Umbilical cord (tissue), 1 donor: ENCODE measurements at regions not wholly inside any gene's neighbourhood (a gene's known extent, or its start where the extent isn't known, plus 50 kb on each side); places are given as distances from the start of the nearest gene placed in this dataset.
A peak's percentile ranks its signal among the peaks of the same experiment; 100 is the strongest.
"Not testable (repeated sequence)": the region's sequence is repeated elsewhere in the genome, so short reads cannot be mapped to it uniquely, and the experiment has no call there.

Experiments used
- DNase-seq: peaks from one replicate; pipeline ENCODE4 v3.0.0-alpha.2; 2015; ENCODE audit warnings: low spot score

DNA sequence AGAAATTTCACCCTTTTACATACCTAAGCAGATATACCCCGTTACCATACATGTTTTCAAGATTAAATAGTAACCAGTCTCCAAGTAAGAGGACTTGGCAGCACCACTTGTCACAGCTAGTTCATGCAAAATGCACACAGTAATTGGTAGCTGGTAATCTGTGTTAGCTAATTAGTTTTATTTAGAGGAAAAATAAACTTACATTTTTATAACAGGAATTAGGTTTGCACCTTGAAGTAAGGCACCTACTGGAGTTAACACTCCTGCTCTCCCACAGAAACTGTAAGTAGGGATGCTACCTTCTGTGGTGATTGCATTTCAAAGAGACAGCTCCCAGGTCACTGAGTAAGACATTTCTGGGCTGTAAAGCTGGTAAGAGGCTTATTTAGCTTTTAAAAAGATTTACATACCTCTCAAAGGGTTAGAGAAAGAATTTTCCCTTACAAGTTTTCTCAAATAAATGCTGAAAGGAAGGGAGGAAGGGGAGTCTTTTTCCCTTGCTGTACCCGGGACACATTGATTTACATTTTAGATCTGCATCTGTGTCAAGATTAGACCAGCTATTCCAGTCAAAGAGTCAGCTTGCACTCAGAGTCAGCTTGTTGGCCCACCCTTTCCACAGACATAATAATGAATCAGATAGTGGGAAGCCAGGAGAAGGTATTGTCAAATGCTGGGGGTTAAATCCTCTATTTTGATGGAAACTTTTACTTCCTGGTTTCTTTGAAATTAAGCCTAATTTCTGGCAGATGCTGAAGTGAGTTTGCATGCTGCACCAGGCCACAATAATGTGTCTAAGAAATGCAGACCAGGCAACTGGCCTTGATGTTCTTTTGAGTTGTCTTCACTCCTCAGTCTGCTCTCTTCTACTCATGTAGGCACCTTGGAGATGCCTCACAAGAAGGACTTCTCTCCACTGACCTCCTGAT, 77.6 kb upstream of the CHD2 start:
- DNase-seq = peak; percentile 72

GRCh38 chr15:92825985-92826384, 74.1 kb upstream of the CHD2 start:
- DNase-seq = no peak

DNA sequence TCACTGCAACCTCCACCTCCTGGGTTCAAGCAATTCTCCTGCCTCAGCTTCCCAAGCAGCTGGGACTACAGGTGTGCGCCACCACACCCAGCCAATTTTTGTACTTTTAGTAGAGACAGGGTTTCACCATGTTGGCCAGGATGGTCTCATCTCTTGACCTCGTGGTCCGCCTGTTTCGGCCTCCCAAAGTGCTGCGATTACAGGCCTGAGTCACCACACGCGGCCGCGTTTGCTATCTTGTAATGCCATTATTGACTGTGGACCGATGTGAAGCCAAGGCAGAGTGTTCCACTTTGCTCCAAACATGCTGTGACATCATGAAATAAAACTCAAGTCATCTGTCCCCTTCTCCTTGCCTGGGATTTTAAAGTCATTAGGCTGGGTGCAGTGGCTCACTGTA, 72.1 kb upstream of the CHD2 start:
- not testable (repeated sequence) for DNase-seq

DNA sequence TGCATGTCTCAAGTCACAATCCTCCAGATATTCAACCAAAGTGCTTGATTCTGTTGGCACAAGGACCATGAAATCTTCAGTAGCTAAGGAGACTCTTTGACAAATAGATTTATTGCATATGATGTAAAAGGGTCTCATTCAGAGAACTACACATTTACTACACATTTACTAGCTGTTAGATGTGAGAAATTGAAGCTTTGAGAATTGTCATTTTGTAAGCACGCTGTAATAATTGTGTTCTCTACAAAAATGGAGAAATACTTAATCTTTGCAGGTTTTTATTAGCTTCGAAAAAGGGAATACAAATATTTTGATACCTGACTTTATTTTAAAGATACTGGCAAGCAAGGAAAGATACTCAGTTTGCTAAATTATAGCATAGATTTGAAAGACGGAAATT, 70.2 kb upstream of the CHD2 start:
- DNase-seq = no peak

DNA sequence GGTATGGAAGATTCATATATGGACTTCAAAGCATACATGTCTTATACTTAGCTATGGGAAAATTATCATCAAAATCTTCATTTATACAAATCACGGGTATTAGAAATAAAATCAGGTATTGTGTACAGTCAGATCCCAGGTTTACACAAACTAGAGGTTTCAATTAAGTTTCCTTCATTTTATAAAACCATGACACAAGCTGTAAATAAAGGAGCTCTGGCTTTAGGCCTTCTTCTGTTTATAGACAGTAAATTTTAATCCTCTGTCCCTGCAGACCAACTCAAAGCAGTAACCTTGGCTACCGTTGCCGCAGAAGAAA, 68.8 kb upstream of the CHD2 start:
- DNase-seq = no peak

GRCh38 chr15:92831655-92832328, 68.3 kb upstream of the CHD2 start:
- peak; percentile 98 for DNase-seq

GRCh38 chr15:92833106-92833433, 67.1 kb upstream of the CHD2 start:
- no peak for DNase-seq

DNA sequence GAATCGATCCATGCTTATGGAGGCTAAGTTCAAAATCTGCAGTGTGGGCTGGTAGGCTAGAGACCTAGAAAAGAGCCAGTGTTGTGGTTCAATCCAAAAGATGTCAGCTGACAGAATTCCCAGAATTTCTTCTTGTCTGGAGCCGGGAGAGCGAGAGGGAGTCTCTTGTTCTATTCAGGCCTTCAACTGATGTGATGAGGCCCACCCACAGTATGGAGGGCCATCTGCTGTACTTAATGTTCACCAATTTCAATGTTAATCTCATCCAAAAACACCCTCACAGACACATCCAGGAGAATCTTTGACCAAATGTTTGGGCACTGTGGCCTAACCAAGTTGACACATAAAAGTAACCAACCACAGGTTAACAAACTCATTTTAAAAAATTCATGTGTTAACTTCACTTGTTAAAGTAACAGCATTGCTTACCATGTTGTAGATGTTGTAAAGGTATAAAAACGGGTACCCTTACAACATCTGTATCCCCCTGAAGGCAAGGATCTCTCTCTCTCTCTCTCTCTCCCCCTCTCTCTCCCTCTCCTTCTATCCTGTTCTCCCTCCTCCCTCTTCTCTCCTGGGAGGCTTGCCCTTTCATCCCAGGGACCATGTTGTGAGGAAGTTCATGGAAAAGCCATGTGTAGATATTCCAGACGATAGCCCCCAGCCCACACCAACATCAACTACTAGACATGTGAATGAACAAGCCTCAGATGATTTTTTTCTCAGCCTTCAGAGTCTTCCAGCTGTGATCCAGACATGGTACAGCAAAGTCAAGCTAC, 66.4 kb upstream of the CHD2 start:
- no peak for DNase-seq

GRCh38 chr15:92839696-92840095, 60.4 kb upstream of the CHD2 start:
- no peak for DNase-seq

GRCh38 chr15:92840149-92840548, 60.0 kb upstream of the CHD2 start:
- no peak for DNase-seq

DNA sequence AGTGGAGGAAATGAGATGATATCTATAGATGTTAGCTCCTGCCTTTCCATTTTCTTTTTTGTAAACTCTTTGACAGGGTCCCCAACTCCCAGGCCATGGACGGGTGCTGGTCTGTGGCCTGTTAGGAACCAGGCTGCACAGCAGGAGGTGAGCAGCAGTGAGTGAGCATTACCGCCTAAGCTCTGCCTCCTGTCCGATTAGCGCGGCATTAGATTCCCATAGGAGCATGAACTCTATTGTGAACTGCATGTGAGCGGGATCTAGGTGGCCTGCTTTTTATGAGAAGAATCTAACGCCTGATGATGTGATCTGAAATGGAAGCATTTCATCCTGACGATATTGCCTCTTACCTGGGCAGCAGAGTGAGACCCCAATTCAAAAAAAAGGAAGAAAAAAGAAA, 56.8 kb upstream of the CHD2 start:
- no peak for DNase-seq

DNA sequence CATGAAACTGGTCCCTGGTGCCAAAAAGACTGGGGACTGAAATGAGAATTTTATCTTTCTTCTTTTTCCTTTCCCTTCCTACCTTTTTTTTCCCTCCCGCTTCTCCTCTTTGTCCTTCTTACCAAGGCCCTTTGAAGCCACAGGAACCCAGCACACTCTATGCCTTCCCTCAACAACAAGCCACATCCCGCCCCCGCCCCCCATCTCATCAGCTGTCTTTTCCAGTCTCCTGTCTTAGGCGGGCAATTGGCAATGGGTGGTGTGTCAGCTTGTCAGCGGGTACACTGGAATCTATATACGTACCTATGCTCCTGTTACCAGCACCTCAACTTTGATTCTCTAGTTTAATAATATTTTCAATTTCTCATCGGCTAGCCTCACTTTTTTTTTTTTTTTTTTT, 56.3 kb upstream of the CHD2 start:
- no peak for DNase-seq

DNA sequence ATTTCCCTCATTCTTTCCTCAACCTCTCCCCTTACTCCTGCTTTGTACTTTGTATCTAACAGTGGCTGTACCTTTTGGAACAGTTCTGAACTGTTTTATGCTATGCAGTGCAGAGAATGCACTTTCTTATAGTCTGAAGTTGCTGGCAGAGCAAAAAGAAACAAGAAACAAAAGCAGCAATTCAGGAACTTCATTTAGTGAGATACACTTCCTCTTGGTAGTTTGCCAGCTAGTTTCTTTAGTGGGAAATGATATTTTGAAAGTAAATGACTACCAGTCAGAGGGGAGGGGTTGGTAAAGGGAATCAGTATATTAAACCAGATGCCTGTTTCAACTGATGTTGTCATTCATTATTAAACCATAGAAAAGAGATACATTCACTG, 55.0 kb upstream of the CHD2 start:
- DNase-seq = peak; percentile 73

DNA sequence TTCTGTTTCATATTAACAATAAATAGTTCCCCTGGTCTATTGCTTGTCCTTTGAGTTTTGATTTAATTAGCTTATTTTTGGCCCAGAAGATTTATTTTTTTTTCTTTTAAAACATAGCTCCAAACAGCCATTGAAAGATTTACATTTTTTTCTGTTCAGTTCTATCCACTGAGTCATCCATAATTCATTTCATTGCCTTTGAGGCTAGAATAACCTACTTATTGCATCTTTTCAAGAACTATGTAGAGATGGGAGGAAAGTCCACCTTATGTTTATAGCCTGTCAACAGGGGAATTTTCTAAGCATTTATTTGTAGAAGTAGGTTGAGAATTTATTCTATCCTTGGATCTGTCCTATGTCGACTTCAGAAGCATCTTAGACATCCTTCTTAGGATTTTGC, 53.4 kb upstream of the CHD2 start:
- no peak for DNase-seq

- no peak for DNase-seq
Measured at GRCh38 chr15:92847841-92848240, 52.3 kb upstream of the CHD2 start.

DNA sequence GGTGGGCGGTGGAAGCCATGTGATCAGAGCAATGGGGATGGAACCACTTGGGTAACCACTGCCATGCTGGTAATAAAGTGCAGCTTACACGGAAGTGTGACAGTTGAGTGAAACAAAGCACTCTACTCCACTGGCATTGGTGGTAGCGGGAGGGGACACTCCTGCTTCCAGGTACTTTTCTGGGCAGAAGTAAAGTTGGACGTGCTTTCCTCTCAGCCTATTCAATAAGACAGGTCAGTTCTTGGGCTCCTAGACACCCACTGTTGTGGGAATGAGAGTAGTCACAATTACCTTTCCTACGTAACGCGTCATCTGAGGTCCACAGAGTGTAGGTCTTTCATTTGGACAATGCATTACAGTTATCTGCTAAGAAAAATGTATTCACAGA, 51.7 kb upstream of the CHD2 start:
- DNase-seq = no peak

- no peak for DNase-seq
Measured at GRCh38 chr15:92848852-92849598, 51.1 kb upstream of the CHD2 start.

- DNase-seq = not testable (repeated sequence)
Measured at GRCh38 chr15:92850218-92850617, 49.9 kb upstream of the CHD2 start.
